GM18870 (cell line): ENCODE measurements at regions not wholly inside any gene's neighbourhood (a gene's known extent, or its start where the extent isn't known, plus 50 kb on each side); places are given as distances from the start of the nearest gene placed in this dataset.

Experiments used
- ATAC-seq: cut with Tn5 transposase; IDR thresholded peaks from one replicate; pipeline ENCODE4 v1.9.1; 2021; ENCODE audit warnings: moderate library complexity; ENCODE audit not compliant: unreplicated experiment

- ATAC-seq: no peak
Observed at GRCh38 chr6:134117409-134117808, 65.0 kb upstream of the SLC2A12 start.

DNA sequence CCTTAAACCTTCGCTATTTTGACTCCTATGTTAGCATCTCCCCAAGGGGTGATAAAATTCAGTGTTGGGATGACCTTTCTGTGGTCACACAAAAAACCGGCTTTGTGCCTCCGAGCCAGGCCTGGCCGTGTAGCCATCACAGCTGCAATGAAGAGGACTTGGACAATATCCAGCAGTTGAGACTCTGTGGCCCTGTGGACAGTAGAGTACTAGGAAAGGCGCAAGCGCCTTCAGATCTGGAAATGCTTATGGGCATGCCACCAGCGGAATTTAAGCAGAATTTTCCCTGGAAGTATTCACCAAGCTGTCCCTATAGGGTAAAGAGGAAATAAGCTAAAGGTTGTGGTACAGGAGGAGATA is 63.3 kb upstream of the SLC2A12 start:
- ATAC-seq: no peak

GRCh38 chr6:134114918-134115714 is 62.7 kb upstream of the SLC2A12 start:
- no peak for ATAC-seq

- no peak for ATAC-seq
Observed at GRCh38 chr6:134114489-134114888, 62.1 kb upstream of the SLC2A12 start.

DNA sequence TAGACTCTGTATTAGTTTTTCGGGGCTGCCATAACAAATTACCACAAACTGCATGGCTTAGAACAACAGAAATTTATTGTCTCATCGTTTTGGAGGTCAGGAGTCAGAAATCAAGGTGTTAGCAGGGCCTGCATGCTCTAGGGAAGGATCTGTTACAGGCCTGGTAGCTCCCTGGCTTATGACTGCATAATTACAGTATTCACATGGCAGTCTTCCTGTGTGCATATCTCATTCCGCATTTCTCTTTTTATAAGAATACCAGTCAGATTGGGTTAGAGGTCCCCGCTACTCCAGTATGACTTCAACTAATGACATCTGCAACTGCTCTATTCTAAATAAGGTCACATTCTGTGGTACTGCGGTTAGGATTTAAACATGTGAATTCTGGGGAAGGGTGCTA is 59.3 kb upstream of the SLC2A12 start:
- ATAC-seq: no peak

GRCh38 chr6:134111062-134111677 is 58.7 kb upstream of the SLC2A12 start:
- ATAC-seq: peak; percentile 53

- ATAC-seq: no peak
Observed at GRCh38 chr6:134106702-134107101, 54.3 kb upstream of the SLC2A12 start.

- no peak for ATAC-seq
Observed at GRCh38 chr6:134105940-134106339, 53.5 kb upstream of the SLC2A12 start.

DNA sequence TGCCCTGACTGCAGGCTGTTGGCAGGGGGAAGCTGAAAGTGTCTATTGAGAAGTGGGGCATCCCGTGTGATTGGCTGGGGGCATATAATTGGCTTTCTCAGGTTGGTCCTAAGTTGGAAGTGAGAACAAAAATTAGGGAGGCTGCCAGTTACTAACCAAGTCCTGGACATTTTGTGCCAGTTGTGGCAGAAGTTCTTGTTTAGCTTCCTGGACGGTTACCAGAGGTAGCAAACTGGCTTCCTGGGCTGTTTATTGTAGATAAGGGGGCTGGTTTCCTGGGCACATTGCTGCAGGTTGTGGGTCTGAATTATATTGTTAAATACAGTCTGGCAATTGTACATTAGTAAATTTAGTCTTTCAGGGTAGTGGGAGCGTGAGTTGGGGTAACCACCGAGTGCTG is 50.6 kb upstream of the SLC2A12 start:
- ATAC-seq: no peak
